ENCODE measurements at regions not wholly inside any gene's neighbourhood (a gene's known extent, or its start where the extent isn't known, plus 50 kb on each side); places are given as distances from the start of the nearest gene placed in this dataset.
A peak's percentile ranks its signal among the peaks of the same experiment; 100 is the strongest.

DNA sequence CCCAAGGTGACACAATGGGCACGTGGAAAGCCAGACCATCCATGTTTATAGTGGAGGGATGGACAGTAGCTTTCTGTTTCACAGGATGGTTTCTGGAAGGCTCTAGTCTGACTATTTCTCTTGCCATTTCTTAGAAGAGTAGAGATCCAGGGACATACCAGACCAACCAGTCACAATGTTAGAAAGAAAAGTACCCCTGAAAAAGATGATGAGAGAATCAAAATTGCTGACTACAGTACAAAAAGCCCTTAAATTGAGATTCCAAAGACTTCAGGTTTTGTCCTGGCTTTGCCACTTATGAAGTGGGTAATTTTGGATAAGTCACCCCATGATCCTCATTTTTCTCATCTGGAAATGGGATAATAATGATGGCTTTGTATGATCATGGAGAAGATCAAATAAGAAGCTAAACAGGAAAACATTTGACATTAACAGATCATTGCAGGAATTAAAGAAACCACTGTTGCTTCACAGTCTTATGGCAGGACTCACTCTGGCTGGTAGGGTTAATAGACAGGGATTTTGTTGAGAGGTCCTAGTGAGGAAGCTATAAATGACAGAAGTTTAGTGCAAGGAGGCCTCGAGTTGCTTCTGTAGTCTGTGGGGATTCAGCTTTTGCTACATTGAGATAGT is 386.0 kb downstream of the IRS1 start:
- no peak for ATAC-seq (replicated peaks in 6 of 8)
- H3K4me3 ChIP-seq, result no peak overlapping the region
- in situ Hi-C loops (cut with MboI; ENCODE audit: low pct_unique_long_range_greater_than_20kb in 2 of 9, low sequenced_read_pairs in 9 of 9, unreplicated experiment in 9 of 9), result loop anchor here in 1 of 9 experiments (25.0 kb wide), 1 partner anchor 374 kb away; the partner anchor contains the start of gene IRS1
- WGBS, 10 experiments, result 50 to 83% (median 69%) methylated on average over 1 to 2 of the region's 2 CpGs
- no peak overlapping the region for H3K27ac ChIP-seq
- H3K4me1 ChIP-seq (replicated peaks in 1 of 2), result peaks cover 8 to 10% of the 10 kb centered on the region in 2 donors

DNA sequence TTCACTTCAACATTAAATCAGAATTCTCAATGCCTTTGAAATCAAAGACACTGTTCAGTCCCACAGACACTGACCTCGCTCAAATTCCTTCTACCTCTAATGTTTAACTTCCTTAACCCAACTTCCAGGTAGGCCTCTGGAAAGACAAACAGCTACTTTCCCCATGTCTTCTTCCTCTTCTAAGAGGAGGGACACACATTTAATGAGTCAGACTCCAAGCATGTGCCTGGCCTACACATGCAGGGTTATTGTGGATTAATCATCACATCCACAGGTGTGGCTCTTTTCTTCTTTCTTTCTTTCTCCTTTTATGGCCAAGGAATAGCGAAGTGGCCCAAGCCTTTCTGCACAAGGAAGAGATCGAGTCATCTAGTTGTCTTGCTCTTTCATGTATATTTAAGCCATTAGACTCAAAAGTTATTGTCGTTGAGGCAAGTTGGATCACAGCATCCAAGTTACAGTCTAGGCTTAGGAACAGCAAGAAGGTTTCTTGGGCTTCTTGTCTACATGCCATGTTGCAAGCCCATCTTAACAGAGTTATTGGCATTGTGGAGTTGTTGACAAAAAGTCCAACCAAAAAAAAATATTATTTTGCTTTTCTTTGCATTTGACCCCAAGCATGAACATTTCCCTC is 387.8 kb downstream of the IRS1 start:
- H3K27ac ChIP-seq, result no peak overlapping the region
- 10 to 100% (median 93%) methylated on average over 1 to 4 of the region's 4 CpGs; no CpG with 5 or more reads in 1 of the 10 experiments for WGBS, 10 experiments
- peaks cover 18 to 19% of the 10 kb centered on the region in 2 donors for H3K4me1 ChIP-seq (replicated peaks in 1 of 2)
- in situ Hi-C loops (cut with MboI; ENCODE audit: low pct_unique_long_range_greater_than_20kb in 2 of 9, low sequenced_read_pairs in 9 of 9, unreplicated experiment in 9 of 9), result loop anchor here in 1 of 9 experiments (25.0 kb wide), 1 partner anchor 375 kb away; the partner anchor contains the start of gene IRS1
- no peak overlapping the region for H3K4me3 ChIP-seq
- ATAC-seq (replicated peaks in 6 of 8), result peak in 2 of 8 experiments; percentile 92 to 98

DNA sequence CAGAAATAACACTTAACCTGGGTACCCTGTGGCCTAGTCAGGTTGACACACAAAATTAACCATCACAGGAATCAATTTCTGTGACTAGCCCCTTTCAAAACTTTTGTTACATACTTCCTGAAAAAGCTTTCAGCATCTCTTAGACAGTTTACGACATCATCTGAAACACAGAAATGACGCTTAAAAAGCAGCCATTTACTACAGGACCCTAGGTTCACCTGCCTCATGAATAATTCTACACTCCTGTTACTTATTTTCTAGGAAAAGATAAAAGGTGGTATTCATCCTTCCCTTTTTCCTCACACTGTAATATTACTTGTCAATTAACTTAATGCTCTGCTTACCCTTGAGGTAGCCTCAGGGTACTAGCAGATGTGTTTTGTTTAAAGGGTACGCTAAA is 388.4 kb downstream of the IRS1 start:
- WGBS, 10 experiments, result 83 to 100% (median 100%) methylated on average over 1 to 3 of the region's 3 CpGs; no CpG with 5 or more reads in 1 of the 10 experiments

DNA sequence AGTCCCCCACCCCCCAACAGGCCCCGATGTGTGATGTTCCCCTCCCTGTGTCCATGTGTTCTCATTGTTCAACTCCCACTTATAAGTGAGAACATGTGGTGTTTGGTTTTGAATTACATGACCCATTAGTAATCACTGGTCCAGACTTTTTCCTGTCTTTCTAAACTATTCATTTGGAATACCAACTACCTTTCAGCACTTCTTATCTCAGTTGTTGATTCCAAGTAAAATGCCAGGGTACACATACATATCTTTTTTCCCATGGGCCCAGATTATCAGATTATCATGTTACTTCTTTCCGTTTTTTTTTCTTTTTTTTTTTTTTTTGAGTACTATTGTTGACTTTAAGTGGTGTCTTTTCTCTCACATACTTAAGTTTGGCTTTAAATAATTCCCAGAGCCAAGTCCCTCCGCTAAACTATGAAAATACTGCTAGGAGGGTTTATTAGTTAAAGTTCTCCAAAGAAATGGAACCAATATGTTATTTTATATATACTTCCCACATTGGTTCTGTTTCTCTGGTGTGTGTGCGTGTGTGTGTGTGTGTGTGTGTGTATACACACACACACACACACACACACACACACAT is 389.3 kb downstream of the IRS1 start:
- no peak overlapping the region for H3K4me3 ChIP-seq
- H3K27ac ChIP-seq, result no peak overlapping the region
- H3K4me1 ChIP-seq (replicated peaks in 1 of 2), result peaks cover 22 to 23% of the 10 kb centered on the region in 2 donors
- 32 to 100% (median 87%) methylated on average over 1 to 2 of the region's 4 CpGs for WGBS, 10 experiments
- ATAC-seq (replicated peaks in 6 of 8), result no peak
- in situ Hi-C loops (cut with MboI; ENCODE audit: low pct_unique_long_range_greater_than_20kb in 2 of 9, low sequenced_read_pairs in 9 of 9, unreplicated experiment in 9 of 9), result loop anchor here in 1 of 9 experiments (25.0 kb wide), 1 partner anchor 377 kb away; the partner anchor contains the start of gene IRS1

More for the DNA sequence above, 388.4 kb downstream of the IRS1 start:
- in situ Hi-C loops (cut with MboI; ENCODE audit: low pct_unique_long_range_greater_than_20kb in 2 of 9, low sequenced_read_pairs in 9 of 9, unreplicated experiment in 9 of 9), result loop anchor here in 1 of 9 experiments (25.0 kb wide), 1 partner anchor 376 kb away; the partner anchor contains the start of gene IRS1
- H3K27ac ChIP-seq, result no peak overlapping the region
- H3K4me3 ChIP-seq, result no peak overlapping the region
- H3K4me1 ChIP-seq (replicated peaks in 1 of 2), result peaks cover 22 to 23% of the 10 kb centered on the region in 2 donors
- ATAC-seq (replicated peaks in 6 of 8), result no peak

DNA sequence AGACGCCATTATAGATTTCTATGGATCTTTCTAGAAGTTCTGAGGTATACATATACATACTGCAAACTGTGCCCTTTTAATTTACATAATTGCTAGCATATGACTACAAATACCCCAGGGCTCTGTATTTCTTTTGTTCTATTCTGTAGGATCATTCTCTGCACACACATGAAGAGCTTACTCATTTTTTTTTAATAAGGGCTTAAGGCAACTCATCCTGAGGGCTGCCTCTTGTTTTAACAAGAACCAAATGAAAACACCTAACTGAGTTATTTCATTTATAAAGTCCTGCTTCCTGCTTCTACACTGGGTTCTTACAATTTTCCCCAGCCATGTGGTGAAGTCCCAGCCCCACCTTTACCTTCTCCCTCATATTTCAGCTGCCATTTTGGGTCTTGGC is 390.5 kb downstream of the IRS1 start:
- Histone ChIP-seq H3K4me1 (replicated peaks in 1 of 2) (peaks cover 27% of the 10 kb centered on the region in 2 donors), H3K27ac (no peak overlapping the region), H3K4me3 (no peak overlapping the region)
- WGBS, 10 experiments, result 86 to 100% (median 100%) methylated on average over 1 of the region's 1 CpG; no CpG with 5 or more reads in 4 of the 10 experiments
- ATAC-seq (replicated peaks in 6 of 8), result no peak
- in situ Hi-C loops (cut with MboI; ENCODE audit: low pct_unique_long_range_greater_than_20kb in 2 of 9, low sequenced_read_pairs in 9 of 9, unreplicated experiment in 9 of 9), result loop anchor here in 1 of 9 experiments (25.0 kb wide), 1 partner anchor 378 kb away; the partner anchor contains the start of gene IRS1

DNA sequence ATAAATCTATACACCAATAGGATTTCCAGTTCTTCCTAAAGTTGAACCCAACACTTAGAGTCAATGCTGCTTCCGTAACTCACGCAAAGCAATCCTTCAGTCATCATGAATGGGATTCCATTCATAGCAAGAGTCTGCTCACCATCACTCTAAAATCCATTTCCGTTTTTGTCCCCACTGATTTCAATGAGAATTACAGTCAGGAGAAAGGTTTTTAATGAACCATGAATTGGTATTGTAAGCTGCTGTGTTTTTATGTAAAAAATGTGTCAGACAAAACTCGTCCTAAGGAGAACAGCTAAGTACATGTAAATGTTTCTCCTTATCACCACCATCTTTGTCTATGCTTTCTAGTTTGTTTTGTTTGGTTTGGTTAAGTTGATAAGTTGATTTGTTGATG is 391.5 kb downstream of the IRS1 start:
- WGBS, 10 experiments, result 52 to 94% (median 85%) methylated on average over 2 to 4 of the region's 4 CpGs; no CpG with 5 or more reads in 2 of the 10 experiments
- no peak for ATAC-seq (replicated peaks in 6 of 8)

DNA sequence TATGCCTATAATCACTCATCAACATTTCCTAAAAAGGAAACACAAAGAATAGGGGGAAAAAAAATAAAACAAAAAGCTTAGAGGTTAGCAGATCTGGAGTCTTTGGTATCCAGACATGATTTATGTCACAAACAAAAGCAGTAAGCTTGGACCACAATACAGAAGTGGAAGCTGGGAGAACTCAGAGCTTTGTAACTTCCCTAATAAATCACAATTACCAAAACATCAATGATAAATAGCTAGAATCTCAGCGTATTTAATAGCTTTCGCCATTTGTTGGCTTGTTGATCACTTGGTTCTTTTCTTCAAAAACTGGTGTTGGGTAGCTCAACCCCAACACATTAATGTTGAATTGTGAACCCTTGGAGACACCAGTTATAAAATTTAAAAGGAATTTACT is 392.5 kb downstream of the IRS1 start:
- Histone ChIP-seq H3K27ac (no peak overlapping the region), H3K4me1 (replicated peaks in 1 of 2) (peaks cover 31 to 32% of the 10 kb centered on the region in 2 donors), H3K4me3 (no peak overlapping the region)
- in situ Hi-C loops (cut with MboI; ENCODE audit: low pct_unique_long_range_greater_than_20kb in 2 of 9, low sequenced_read_pairs in 9 of 9, unreplicated experiment in 9 of 9), result loop anchor here in 1 of 9 experiments (25.0 kb wide), 1 partner anchor 380 kb away; the partner anchor contains the start of gene IRS1
- ATAC-seq (replicated peaks in 6 of 8), result peak in 5 of 8 experiments; percentile 29 to 55 (median 50)
- 6 to 100% (median 60%) methylated on average over 1 to 2 of the region's 2 CpGs; no CpG with 5 or more reads in 1 of the 10 experiments for WGBS, 10 experiments

More for the DNA sequence above, 391.5 kb downstream of the IRS1 start:
- H3K27ac ChIP-seq, result no peak overlapping the region
- peaks cover 31% of the 10 kb centered on the region in 2 donors for H3K4me1 ChIP-seq (replicated peaks in 1 of 2)
- H3K4me3 ChIP-seq, result no peak overlapping the region
- in situ Hi-C loops (cut with MboI; ENCODE audit: low pct_unique_long_range_greater_than_20kb in 2 of 9, low sequenced_read_pairs in 9 of 9, unreplicated experiment in 9 of 9), result loop anchor here in 1 of 9 experiments (25.0 kb wide), 1 partner anchor 379 kb away; the partner anchor contains the start of gene IRS1

DNA sequence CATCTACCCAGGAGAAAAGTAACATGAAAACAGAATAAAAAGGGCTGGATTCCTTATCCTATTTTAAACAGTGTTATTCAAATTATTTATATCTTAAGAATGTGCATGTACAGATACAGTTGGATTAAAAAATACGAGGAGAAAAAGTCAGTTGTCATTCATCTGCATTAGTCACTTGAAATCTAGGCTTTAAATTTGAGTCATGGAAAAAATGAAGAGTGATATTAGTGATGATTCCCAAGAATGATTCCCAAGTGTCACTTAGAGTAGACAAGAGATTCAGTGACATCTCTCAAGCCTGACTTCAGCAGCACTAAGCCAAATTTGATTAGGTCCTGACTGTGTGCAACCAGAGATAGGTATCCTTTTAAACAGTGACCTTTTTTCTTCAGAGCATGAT is 394.2 kb downstream of the IRS1 start:
- in situ Hi-C loops (cut with MboI; ENCODE audit: low pct_unique_long_range_greater_than_20kb in 2 of 9, low sequenced_read_pairs in 9 of 9, unreplicated experiment in 9 of 9), result loop anchor here in 1 of 9 experiments (25.0 kb wide), 1 partner anchor 382 kb away; the partner anchor contains the start of gene IRS1
- no peak for ATAC-seq (replicated peaks in 6 of 8)
- H3K4me3 ChIP-seq, result no peak overlapping the region
- peaks cover 31 to 32% of the 10 kb centered on the region in 2 donors for H3K4me1 ChIP-seq (replicated peaks in 1 of 2)
- 0 to 92% (median 75%) methylated on average over 1 of the region's 1 CpG; no CpG with 5 or more reads in 1 of the 10 experiments for WGBS, 10 experiments
- no peak overlapping the region for H3K27ac ChIP-seq

DNA sequence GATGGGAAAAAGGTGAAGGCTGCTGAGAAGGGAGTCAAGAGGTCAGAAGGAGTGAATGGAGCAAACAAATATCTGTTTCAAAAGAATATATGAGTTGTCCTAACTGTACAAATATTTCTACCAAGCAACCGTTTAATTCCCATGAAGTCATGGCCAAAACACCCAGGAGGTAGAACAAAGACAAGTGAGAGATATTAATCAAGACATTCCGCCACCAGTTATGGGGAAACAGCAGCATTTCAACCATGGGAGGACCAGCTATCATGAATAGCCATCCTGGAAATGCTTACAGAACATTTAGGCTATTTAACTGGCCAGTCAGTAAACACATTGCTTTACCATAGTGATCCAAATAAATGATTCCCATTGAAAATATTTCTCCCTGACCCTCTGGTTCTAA is 396.3 kb downstream of the IRS1 start:
- WGBS, 10 experiments, result 14 to 100% (median 71%) methylated on average over 1 to 2 of the region's 2 CpGs; no CpG with 5 or more reads in 3 of the 10 experiments
- Histone ChIP-seq H3K4me1 (replicated peaks in 1 of 2) (peaks cover 31 to 32% of the 10 kb centered on the region in 2 donors), H3K27ac (peak overlapping the region in 1 of 2 donors; percentile 25), H3K4me3 (no peak overlapping the region)
- in situ Hi-C loops (cut with MboI; ENCODE audit: low pct_unique_long_range_greater_than_20kb in 2 of 9, low sequenced_read_pairs in 9 of 9, unreplicated experiment in 9 of 9), result loop anchor here in 1 of 9 experiments (25.0 kb wide), 1 partner anchor 384 kb away; the partner anchor contains the start of gene IRS1
- peak in 3 of 8 experiments; percentile 60 to 88 (median 63) for ATAC-seq (replicated peaks in 6 of 8)

DNA sequence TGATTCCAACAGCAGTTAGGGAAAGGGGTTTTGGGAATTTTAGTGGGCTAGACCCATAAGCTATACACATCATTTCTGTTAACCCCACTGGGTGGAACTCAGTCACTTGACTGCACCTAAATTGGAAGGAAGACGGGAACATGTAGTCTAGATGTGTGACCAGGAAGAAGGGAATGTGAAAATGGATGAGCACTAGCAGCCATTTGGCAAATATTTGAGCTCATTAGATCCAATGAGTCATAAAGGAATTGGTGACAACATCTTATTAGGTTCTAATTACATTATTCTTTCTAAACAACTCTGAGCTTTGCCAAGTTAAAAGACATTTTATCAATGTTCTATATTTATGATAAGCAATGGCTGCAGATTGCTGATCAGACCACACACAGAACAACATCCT is 400.6 kb downstream of the IRS1 start:
- no peak overlapping the region for H3K27ac ChIP-seq
- WGBS, 10 experiments, result 43 to 100% methylated on average over 1 of the region's 1 CpG; no CpG with 5 or more reads in 8 of the 10 experiments
- no peak for ATAC-seq (replicated peaks in 6 of 8)
- no peak overlapping the region for H3K4me3 ChIP-seq
- in situ Hi-C loops (cut with MboI; ENCODE audit: low pct_unique_long_range_greater_than_20kb in 2 of 9, low sequenced_read_pairs in 9 of 9, unreplicated experiment in 9 of 9), result no loop called here
- H3K4me1 ChIP-seq (replicated peaks in 1 of 2), result peaks cover 8% of the 10 kb centered on the region in 2 donors

DNA sequence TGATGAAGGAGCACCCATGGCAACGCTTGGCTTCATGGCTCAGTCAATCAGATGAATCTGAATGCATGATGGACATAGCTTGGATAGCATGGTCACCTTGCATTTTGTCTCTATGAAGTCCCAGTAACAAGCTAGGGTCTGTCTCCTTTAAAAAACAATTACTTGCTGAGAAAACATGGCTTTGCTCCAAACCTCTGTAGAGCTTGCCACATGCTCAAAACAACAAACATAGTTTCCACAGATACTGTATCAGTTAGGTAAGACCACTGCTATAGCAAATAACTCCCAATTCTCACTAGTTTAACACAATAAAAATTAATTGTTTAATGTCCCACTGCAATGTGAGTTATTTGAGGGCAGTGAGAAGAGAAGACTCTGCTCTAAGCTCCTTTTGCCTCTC is 401.0 kb downstream of the IRS1 start:
- ATAC-seq (replicated peaks in 6 of 8), result peak in 1 of 8 experiments; percentile 52
- Histone ChIP-seq H3K4me1 (replicated peaks in 1 of 2) (peaks cover 3 to 5% of the 10 kb centered on the region in 2 donors), H3K27ac (no peak overlapping the region), H3K4me3 (no peak overlapping the region)
- in situ Hi-C loops (cut with MboI; ENCODE audit: low pct_unique_long_range_greater_than_20kb in 2 of 9, low sequenced_read_pairs in 9 of 9, unreplicated experiment in 9 of 9), result no loop called here
- WGBS, 10 experiments, result 86 to 100% (median 100%) methylated on average over 1 of the region's 1 CpG; no CpG with 5 or more reads in 4 of the 10 experiments

DNA sequence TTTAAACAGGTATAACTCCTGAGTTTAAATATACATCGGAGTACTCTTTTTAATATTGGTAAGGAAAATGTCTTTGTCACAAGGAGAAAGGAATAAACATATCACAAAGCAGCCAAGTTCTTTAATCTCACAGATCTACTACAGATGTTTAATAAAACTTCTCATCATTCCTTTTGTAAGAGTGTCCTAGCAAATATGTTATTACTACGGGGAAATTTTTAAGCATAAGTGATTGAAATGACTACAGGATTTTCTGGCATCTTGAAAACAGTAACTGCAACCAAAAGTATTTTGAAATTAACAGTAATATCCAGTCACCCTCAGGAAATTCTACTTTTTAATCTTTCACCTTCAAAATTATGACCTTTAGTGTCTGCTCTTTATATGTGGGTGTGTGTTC is 403.1 kb downstream of the IRS1 start:
- in situ Hi-C loops (cut with MboI; ENCODE audit: low pct_unique_long_range_greater_than_20kb in 2 of 9, low sequenced_read_pairs in 9 of 9, unreplicated experiment in 9 of 9), result no loop called here
- no peaks in the 10 kb centered on the region for H3K4me1 ChIP-seq (replicated peaks in 1 of 2)
- ATAC-seq (replicated peaks in 6 of 8), result no peak
- 0 to 100% (median 85%) methylated on average over 1 to 2 of the region's 2 CpGs; no CpG with 5 or more reads in 2 of the 10 experiments for WGBS, 10 experiments
- no peak overlapping the region for H3K4me3 ChIP-seq
- no peak overlapping the region for H3K27ac ChIP-seq
